Epithelial cell of esophagus (primary cell): ENCODE measurements at regions not wholly inside any gene's neighbourhood (a gene's known extent, or its start where the extent isn't known, plus 50 kb on each side); places are given as distances from the start of the nearest gene placed in this dataset.

ENCODE experiments used
- DNase-seq: peaks from one replicate; pipeline ENCODE4 v3.0.0; 2010; ENCODE audit warnings: low read depth
- H3K4me3 ChIP-seq: 2 replicates; pipeline ENCODE4 v1.5.1; 2011; ENCODE audit warnings: mild to moderate bottlenecking, low read length, control low read depth
- CTCF ChIP-seq: IDR thresholded peaks from 2 replicates; pipeline ENCODE4 v1.5.1; 2011; ENCODE audit warnings: low read depth, mild to moderate bottlenecking, low read length, control low read depth, inconsistent platforms; ENCODE audit not compliant: insufficient read depth; ENCODE audit errors: missing control alignments

- no peak for DNase-seq
- no peak for TF ChIP-seq CTCF
- no peak overlapping the region for H3K4me3 ChIP-seq
These were observed 90.8 kb upstream of the RAB4A start for GRCh38 chr1:229180161-229180560.

- H3K4me3 ChIP-seq: no peak overlapping the region
- TF ChIP-seq CTCF: no peak
These were observed 89.5 kb upstream of the RAB4A start for GRCh38 chr1:229181419-229181818.

GRCh38 chr1:229183588-229183987 is 87.3 kb upstream of the RAB4A start:
- DNase-seq: no peak
- TF ChIP-seq CTCF: no peak
- no peak overlapping the region for H3K4me3 ChIP-seq

More at GRCh38 chr1:229181419-229181818, 89.5 kb upstream of the RAB4A start:
- no peak for DNase-seq

GRCh38 chr1:229184066-229184465 is 86.8 kb upstream of the RAB4A start:
- no peak overlapping the region for H3K4me3 ChIP-seq
- DNase-seq: no peak
- no peak for TF ChIP-seq CTCF

GRCh38 chr1:229185963-229186362 is 84.9 kb upstream of the RAB4A start:
- no peak overlapping the region for H3K4me3 ChIP-seq
- no peak for TF ChIP-seq CTCF
- DNase-seq: no peak

- H3K4me3 ChIP-seq: no peak overlapping the region
- TF ChIP-seq CTCF: no peak
- DNase-seq: no peak
These were observed 84.4 kb upstream of the RAB4A start for GRCh38 chr1:229186373-229187056.

GRCh38 chr1:229190057-229190575 is 80.8 kb upstream of the RAB4A start:
- no peak for DNase-seq
- no peak overlapping the region for H3K4me3 ChIP-seq
- TF ChIP-seq CTCF: no peak
